Left colon (tissue), 2 donors: ENCODE measurements at regions not wholly inside any gene's neighbourhood (a gene's known extent, or its start where the extent isn't known, plus 50 kb on each side); places are given as distances from the start of the nearest gene placed in this dataset.
"Not testable (repeated sequence)": the region's sequence is repeated elsewhere in the genome, so short reads cannot be mapped to it uniquely, and the experiment has no call there.

Experiments used
- ATAC-seq: fragments of 200-7000 bp; cut with Tn5 transposase; one replicate; pipeline ENCODE4 v1.9.1; 2020; ENCODE audit warnings: mild to moderate bottlenecking, moderate library complexity
- DNase-seq, 2 donors: peaks; one replicate each; pipeline ENCODE4 v3.0.0-alpha.2; 2020
- intact Hi-C, 2 donors: fragments of 100-400 bp; cut with DNase I in 1 of 2; cut with micrococcal nuclease in 1 of 2; formaldehyde crosslinking; loops; one replicate each; pipeline versions ENCODE4 v1.11.2 to v1.14.0; 2022; cut with DNase I, micrococcal nuclease
- donor health status: DM: no; HTN: no; CAD: no.
- donor health status: DM: yes; HTN: yes; CAD: no.

- ATAC-seq (no peak), DNase-seq (no peak)
- intact Hi-C loops = no loop called here
Observed at GRCh38 chr5:92662741-92663140, 918.3 kb downstream of the NR2F1-AS1 start.

DNA sequence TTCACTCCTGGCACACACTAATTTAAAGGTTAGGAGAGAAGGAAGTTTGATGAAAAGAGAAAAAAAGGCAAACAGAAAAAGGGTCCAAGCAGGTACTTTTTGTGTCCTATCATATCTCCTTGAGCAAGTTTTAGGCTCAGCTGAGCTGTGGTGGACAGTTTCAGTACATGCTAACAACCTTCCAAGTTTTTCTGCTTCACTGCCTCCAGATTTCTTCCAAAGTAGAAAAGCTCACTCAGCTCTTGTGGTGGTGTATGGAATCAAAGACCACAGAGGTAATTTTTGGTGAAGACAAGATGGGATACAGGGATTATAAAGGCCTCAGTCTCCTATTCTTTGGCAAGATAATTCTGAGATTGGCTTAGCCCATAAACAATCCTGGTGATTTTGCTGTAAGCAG lies 921.8 kb downstream of the NR2F1-AS1 start:
- ATAC-seq (no peak), DNase-seq (no peak)
- intact Hi-C loops = no loop called here

DNA sequence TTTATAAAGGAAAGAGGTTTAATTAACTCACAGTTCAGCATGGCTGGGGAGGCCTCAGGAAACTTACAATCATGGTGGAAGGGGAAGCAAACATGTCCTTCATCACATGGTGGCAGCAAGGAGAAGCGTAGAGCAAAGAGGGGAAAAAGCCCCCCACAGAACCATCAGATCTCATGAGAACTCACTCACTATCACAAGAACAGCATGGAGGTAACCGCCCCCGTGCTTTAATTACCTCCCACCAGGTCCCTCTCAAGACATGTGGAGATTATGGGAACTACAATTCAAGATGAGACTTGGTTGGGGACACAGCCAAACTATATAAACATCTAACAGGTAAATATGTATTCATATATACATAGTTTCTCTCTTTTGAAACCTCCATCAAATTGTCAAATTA lies 926.4 kb downstream of the NR2F1-AS1 start:
- ATAC-seq, DNase-seq, intact Hi-C loops: not testable (repeated sequence)

DNA sequence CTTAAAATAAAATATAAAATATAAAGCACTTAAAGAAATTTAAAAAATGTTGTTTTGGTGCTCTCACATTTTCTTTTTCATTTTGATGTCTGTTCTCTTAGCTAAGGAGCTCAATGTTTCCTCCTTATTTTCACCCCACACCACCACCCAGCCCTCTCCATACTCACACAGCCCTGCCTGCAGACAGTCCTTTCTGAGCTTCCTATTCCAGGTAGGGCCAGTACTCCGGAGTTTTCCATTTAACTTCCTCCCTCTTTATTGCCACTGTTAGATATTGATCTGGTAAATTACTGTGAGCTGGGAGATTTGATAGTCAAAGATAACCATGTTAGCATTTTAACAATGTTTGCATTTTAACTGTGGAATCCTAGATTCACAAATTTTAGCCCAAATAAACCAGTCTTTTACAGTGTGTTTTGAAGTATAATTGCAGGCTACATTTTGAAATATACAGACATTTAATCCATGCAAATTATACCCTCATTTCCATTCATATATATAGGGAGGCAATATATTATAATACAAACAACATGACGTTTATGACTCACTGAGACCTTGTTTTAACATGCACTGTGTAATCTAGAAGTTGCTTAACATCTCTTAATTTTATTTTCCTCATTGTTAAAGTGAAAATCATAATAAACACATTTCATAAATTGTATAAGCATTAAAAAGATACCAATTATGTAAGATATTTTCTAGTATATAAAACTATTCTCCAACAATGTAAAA lies 927.1 kb downstream of the NR2F1-AS1 start:
- ATAC-seq = peak; percentile 51
- intact Hi-C loops = no loop called here

DNA sequence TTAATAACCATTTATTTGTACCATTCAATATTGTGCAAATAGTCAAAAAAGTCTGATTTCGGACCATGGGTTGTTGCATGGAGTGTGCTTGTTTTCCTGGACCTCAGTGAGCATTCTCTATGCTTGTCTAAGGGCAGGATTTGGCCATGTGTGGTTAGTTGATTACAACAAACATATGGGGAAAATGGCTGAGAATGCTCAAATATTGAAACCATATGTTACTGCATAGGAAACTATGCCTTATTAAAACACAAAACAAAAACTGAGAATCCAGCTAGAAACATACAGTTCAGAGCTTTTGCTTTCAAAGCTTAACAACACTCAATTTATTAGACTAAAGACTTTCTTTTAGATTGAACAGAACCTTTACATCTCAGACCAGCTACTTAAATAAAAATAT lies 928.3 kb downstream of the NR2F1-AS1 start:
- ATAC-seq (no peak), DNase-seq (no peak)
- intact Hi-C loops = no loop called here

More for the DNA sequence above, 927.1 kb downstream of the NR2F1-AS1 start:
- no peak for DNase-seq

GRCh38 chr5:92644266-92644886 lies 936.6 kb downstream of the NR2F1-AS1 start:
- ATAC-seq (no peak), DNase-seq (no peak)
- intact Hi-C loops = no loop called here

GRCh38 chr5:92641031-92641962 lies 939.7 kb downstream of the NR2F1-AS1 start:
- DNase-seq (no peak), ATAC-seq (peak; percentile 44)
- intact Hi-C loops = no loop called here

DNA sequence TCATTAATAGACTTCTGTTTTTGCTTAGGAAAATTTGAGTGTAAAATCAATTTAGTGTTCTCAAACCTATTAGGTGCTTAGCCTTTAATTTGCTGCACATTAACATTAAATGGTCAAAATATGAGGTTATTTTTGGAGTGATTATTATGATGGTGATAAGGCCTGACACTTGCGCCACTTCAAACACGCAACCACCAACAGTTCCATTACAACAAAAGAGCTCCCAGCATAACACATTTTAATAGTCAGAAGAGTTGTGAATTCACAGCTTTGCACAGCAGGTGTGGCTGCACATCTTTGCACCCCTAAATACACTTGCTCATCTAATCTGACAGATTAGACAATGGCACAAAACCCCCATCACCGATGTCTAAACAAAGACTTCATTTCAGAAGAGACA lies 940.7 kb downstream of the NR2F1-AS1 start:
- intact Hi-C loops = no loop called here
- no peak for ATAC-seq

DNA sequence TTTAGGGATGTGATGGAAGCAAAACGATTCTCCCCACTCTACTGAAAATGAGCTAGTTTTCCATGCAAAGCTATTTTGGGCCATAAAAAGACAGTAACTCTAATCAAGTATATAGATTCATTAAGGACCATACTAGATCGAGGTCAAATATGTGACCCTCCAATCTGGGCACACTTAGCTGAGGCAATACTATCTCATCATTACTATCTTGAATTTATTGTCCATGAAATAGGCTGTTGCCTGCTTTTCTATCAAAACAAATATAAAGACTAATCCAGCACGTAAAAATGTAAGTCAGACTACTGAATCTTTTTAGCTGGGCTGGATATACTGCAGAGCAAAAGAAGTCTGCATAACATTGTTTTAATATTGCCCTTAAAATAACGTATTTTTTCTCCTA lies 943.1 kb downstream of the NR2F1-AS1 start:
- DNase-seq (no peak), ATAC-seq (no peak)
- intact Hi-C loops = no loop called here

More for the DNA sequence above, 940.7 kb downstream of the NR2F1-AS1 start:
- no peak for DNase-seq

DNA sequence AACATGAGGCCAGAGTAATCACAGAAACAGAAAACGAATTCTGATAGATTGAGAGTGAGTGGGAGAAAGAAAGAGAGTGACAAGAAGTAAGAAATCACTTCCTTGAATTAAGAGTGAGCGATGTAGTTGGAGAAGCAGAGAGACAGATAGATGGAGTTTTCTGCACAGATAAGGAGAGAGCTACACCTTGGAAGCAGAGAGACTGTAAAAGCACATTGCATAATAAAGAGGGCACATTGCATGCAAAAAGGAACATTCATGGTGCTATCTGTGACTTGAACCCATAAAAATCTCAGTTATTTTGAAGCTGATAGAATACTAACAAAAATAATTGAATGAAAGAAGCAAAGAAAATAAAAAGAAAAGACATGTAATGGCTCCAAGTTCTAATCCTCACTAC lies 943.8 kb downstream of the NR2F1-AS1 start:
- no peak for DNase-seq
- no peak for ATAC-seq
- intact Hi-C loops = no loop called here

DNA sequence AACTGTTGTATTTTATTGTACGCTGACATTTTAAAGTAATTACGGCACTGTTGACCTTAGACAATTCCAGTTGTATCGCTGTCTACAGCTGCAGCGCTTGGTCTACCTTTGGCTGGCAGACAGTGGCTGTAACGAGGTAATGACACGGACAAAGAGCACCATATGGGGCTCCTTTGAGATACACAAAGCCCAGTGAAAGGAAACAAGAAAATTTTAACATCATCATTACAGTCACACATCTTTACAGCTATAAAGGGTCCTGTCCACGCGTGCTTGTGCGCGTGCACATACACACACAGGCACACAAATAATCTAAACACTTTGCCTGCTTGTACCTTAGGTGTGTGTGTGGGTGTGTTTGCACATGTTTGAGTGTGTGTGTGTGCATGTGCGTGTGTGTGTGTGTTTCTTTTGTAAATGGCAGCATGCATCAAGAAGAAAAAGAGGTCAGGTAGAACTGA lies 946.0 kb downstream of the NR2F1-AS1 start:
- peak in 1 of 2 donors; percentile 15 for DNase-seq
- peak; percentile 88 for ATAC-seq
- intact Hi-C loops = no loop called here

- DNase-seq = no peak
Observed at GRCh38 chr5:92633875-92634487, 947.0 kb downstream of the NR2F1-AS1 start.

GRCh38 chr5:92633176-92633575 lies 947.8 kb downstream of the NR2F1-AS1 start:
- no peak for DNase-seq
- intact Hi-C loops = no loop called here

More at GRCh38 chr5:92633875-92634487, 947.0 kb downstream of the NR2F1-AS1 start:
- no peak for ATAC-seq
- intact Hi-C loops = no loop called here

DNA sequence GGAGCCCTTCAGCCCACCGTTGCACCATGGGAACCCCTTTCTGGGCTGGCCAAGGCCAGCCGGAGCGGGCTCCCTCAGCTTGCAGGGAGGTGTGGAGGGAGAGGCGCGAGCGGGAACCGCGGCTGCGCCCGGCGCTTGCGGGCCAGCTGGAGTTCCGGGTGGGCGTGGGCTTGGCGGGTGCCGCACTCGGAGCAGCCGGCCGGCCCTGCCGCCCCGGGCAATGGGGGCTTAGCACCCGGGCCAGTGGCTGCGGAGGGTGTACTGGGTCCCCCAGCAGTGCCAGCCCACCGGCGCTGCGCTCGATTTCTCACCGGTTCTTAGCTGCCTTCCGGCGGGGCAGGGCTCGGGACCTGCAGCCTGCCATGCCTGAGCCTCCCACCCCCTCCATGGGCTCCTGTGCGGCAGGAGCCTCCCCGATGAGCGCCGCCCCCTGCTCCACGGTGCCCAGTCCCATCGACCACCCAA lies 949.8 kb downstream of the NR2F1-AS1 start:
- DNase-seq, ATAC-seq, intact Hi-C loops: not testable (repeated sequence)

More at GRCh38 chr5:92633176-92633575, 947.8 kb downstream of the NR2F1-AS1 start:
- ATAC-seq = no peak

- intact Hi-C loops = no loop called here
- DNase-seq = no peak
- no peak for ATAC-seq
Observed at GRCh38 chr5:92629574-92629973, 951.4 kb downstream of the NR2F1-AS1 start.

- no peak for ATAC-seq
Observed at GRCh38 chr5:92629000-92629399, 952.0 kb downstream of the NR2F1-AS1 start.

DNA sequence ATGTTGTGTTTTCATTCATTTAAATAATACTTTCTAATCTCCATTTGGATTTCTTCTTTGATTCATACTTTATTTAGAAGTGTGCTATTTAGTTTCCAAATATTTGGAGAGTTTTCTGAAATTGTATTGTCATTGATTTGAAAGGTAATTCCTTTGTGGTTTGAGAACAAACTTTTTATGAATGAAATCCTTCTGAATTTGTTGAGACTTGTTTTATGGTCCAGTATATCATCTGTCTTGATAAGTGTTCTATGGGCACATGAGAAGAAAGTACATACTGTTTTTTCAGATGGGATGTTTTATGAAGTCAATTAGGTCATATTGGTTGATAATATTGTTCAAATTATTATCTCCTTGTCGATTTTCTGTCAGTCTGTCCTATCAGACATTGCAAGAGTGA lies 953.8 kb downstream of the NR2F1-AS1 start:
- DNase-seq (no peak), ATAC-seq (no peak)
- intact Hi-C loops = no loop called here

More at GRCh38 chr5:92629000-92629399, 952.0 kb downstream of the NR2F1-AS1 start:
- no peak for DNase-seq
- intact Hi-C loops = no loop called here

- ATAC-seq = no peak
- DNase-seq = no peak
- intact Hi-C loops = no loop called here
Observed at GRCh38 chr5:92616085-92616484, 964.9 kb downstream of the NR2F1-AS1 start.

GRCh38 chr5:92613546-92613945 lies 967.5 kb downstream of the NR2F1-AS1 start:
- DNase-seq (no peak), ATAC-seq (no peak)
- intact Hi-C loops = no loop called here
